Psoas muscle (tissue), 7 donors: ENCODE measurements at regions not wholly inside any gene's neighbourhood (a gene's known extent, or its start where the extent isn't known, plus 50 kb on each side); places are given as distances from the start of the nearest gene placed in this dataset.
"Not testable (repeated sequence)": the region's sequence is repeated elsewhere in the genome, so short reads cannot be mapped to it uniquely, and the experiment has no call there.

Experiments used
- ATAC-seq, 4 donors: fragments of 200-7000 bp; cut with Tn5 transposase; one replicate each; pipeline ENCODE4 v1.9.1; 2020; ENCODE audit warnings: moderate library complexity in 3 of 4, mild to moderate bottlenecking in 2 of 4
- DNase-seq, 2 donors: peaks; one replicate each; pipeline ENCODE4 v3.0.0-alpha.2; 2020
- H3K27ac ChIP-seq: fragments of 200-600 bp; one replicate; pipeline ENCODE4 v1.8.0; 2022
- H3K27me3 ChIP-seq, 3 donors: fragments of 200-600 bp in 1 of 3; one replicate each; pipeline versions ENCODE4 v1.6.1 to v1.8.0; 2013 to 2022; ENCODE audit warnings: low read length in 2 of 3, mild to moderate bottlenecking in 2 of 3, moderate library complexity in 1 of 3; ENCODE audit not compliant: insufficient read depth in 3 of 3
- H3K36me3 ChIP-seq, 2 donors: fragments of 200-600 bp in 1 of 2; one replicate each; pipeline versions ENCODE4 v1.6.1 to v1.8.0; 2013 to 2022; ENCODE audit warnings: low read depth in 1 of 2, mild to moderate bottlenecking in 1 of 2, moderate library complexity in 1 of 2; ENCODE audit not compliant: insufficient read depth in 1 of 2
- H3K4me1 ChIP-seq: fragments of 200-600 bp; one replicate; pipeline ENCODE4 v1.8.0; 2022
- H3K4me3 ChIP-seq: fragments of 200-600 bp; one replicate; pipeline ENCODE4 v1.8.0; 2022; ENCODE audit warnings: mild to moderate bottlenecking
- H3K9me3 ChIP-seq: fragments of 200-600 bp; one replicate; pipeline ENCODE4 v1.8.0; 2022
- CTCF ChIP-seq: fragments of 200-600 bp; IDR thresholded peaks from one replicate; pipeline ENCODE4 v1.8.0; 2022; ENCODE audit warnings: antibody characterized with exemption
- WGBS, 3 donors: extraction: QIAGEN DNeasy Blood & Tissue Kit; methylation state at CpG; one replicate each; pipeline versions ENCODE4 v1.1.6 to v1.1.7; 2013; 5-methylcytosine and 5-hydroxymethylcytosine counted together
- intact Hi-C, 2 donors: fragments of 100-400 bp; cut with DNase I; formaldehyde crosslinking; loops; one replicate each; pipeline versions ENCODE4 v1.11.0 to v1.14.2; 2022
- donor health status: healthy with polysubstance abuse.
- donor health status: DM: no; HTN: no; CAD: no; lungs with moderate emphysema.
- donor health status: Bipolar disorder and iron deficiency.
- donor health status: healthy.
- donor health status: DM: yes; HTN: yes; CAD: no.
- donor health status: DM: no; HTN: no; CAD: no.
- donor health status: DM: yes; HTN: yes; CAD: no.

- ATAC-seq (no peak), DNase-seq (no peak)
- WGBS, 3 donors: 91 to 99% (median 96%) methylated on average over 2 of the region's 2 CpGs
- Histone ChIP-seq H3K9me3 (no peaks in the 10 kb centered on the region), H3K4me1 (no peaks in the 10 kb centered on the region), H3K27ac (no peak overlapping the region), H3K27me3 (no peaks in the 10 kb centered on the region), H3K36me3 (no peaks in the 10 kb centered on the region), H3K4me3 (no peak overlapping the region)
- intact Hi-C loops: no loop called here
- TF ChIP-seq CTCF: no peak
Observed at GRCh38 chr10:3559011-3559410, 226.0 kb downstream of the KLF6 start.

GRCh38 chr10:3556191-3557017 is 228.6 kb downstream of the KLF6 start:
- 52 to 90% (median 90%) methylated on average over 42 to 46 of the region's 46 CpGs for WGBS, 3 donors
- H3K27ac ChIP-seq: not testable (repeated sequence)

GRCh38 chr10:3554121-3554522 is 230.9 kb downstream of the KLF6 start:
- intact Hi-C loops: no loop called here
- ATAC-seq (no peak), DNase-seq (no peak)
- H3K4me3 ChIP-seq: no peak overlapping the region
- no peaks in the 10 kb centered on the region for H3K4me1 ChIP-seq
- no peaks in the 10 kb centered on the region for H3K36me3 ChIP-seq
- WGBS, 3 donors: 73 to 76% (median 76%) methylated on average over 10 of the region's 10 CpGs
- H3K27ac ChIP-seq: no peak overlapping the region
- no peak for TF ChIP-seq CTCF
- H3K27me3 ChIP-seq: no peaks in the 10 kb centered on the region
- H3K9me3 ChIP-seq: no peaks in the 10 kb centered on the region

More at GRCh38 chr10:3556191-3557017, 228.6 kb downstream of the KLF6 start:
- DNase-seq, H3K9me3 ChIP-seq, intact Hi-C loops, H3K36me3 ChIP-seq, ATAC-seq, H3K4me1 ChIP-seq, H3K4me3 ChIP-seq, H3K27me3 ChIP-seq: not testable (repeated sequence)

- Histone ChIP-seq H3K4me3 (no peak overlapping the region), H3K27me3 (no peaks in the 10 kb centered on the region), H3K9me3 (no peaks in the 10 kb centered on the region), H3K4me1 (no peaks in the 10 kb centered on the region), H3K36me3 (no peaks in the 10 kb centered on the region), H3K27ac (no peak overlapping the region)
- ATAC-seq: no peak
- intact Hi-C loops: no loop called here
- no peak for TF ChIP-seq CTCF
- DNase-seq: no peak
- WGBS, 3 donors: 79 to 84% (median 81%) methylated on average over 9 of the region's 9 CpGs
Observed at GRCh38 chr10:3552281-3552680, 232.7 kb downstream of the KLF6 start.

GRCh38 chr10:3551761-3552160 is 233.2 kb downstream of the KLF6 start:
- no peak for TF ChIP-seq CTCF
- H3K36me3 ChIP-seq: no peaks in the 10 kb centered on the region
- H3K4me1 ChIP-seq: no peaks in the 10 kb centered on the region
- intact Hi-C loops: no loop called here
- no peaks in the 10 kb centered on the region for H3K9me3 ChIP-seq
- H3K27me3 ChIP-seq: no peaks in the 10 kb centered on the region
- WGBS, 3 donors: 75 to 93% (median 86%) methylated on average over 11 of the region's 11 CpGs
- H3K27ac ChIP-seq: no peak overlapping the region
- DNase-seq (no peak), ATAC-seq (no peak)
- no peak overlapping the region for H3K4me3 ChIP-seq
